ENCODE measurements at regions not wholly inside any gene's neighbourhood (a gene's known extent, or its start where the extent isn't known, plus 50 kb on each side); places are given as distances from the start of the nearest gene placed in this dataset.

DNA sequence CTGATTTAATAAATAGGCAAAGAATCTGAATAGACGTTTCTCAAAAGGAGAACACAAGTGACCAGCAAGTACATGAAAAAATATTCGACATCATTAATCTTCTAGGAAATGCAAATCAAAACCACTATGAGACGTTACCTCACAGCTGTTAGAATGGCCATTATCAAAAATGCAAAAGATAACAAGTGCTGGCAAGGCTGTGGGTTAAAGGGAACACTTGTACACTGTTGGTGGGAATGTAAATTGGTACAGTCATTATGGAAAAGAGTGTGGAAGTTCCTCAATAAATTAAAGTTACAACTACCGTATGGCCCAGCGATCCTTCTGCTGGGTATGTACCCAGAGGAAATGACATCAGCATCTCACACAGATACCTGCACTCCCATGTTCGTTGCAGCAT lies 253.9 kb upstream of the BMP2 start:
- TF ChIP-seq, protein P1, sequence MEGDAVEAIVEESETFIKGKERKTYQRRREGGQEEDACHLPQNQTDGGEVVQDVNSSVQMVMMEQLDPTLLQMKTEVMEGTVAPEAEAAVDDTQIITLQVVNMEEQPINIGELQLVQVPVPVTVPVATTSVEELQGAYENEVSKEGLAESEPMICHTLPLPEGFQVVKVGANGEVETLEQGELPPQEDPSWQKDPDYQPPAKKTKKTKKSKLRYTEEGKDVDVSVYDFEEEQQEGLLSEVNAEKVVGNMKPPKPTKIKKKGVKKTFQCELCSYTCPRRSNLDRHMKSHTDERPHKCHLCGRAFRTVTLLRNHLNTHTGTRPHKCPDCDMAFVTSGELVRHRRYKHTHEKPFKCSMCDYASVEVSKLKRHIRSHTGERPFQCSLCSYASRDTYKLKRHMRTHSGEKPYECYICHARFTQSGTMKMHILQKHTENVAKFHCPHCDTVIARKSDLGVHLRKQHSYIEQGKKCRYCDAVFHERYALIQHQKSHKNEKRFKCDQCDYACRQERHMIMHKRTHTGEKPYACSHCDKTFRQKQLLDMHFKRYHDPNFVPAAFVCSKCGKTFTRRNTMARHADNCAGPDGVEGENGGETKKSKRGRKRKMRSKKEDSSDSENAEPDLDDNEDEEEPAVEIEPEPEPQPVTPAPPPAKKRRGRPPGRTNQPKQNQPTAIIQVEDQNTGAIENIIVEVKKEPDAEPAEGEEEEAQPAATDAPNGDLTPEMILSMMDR (IDR thresholded peaks at IDR 0.05), result no peak
- TF ChIP-seq, protein P2, sequence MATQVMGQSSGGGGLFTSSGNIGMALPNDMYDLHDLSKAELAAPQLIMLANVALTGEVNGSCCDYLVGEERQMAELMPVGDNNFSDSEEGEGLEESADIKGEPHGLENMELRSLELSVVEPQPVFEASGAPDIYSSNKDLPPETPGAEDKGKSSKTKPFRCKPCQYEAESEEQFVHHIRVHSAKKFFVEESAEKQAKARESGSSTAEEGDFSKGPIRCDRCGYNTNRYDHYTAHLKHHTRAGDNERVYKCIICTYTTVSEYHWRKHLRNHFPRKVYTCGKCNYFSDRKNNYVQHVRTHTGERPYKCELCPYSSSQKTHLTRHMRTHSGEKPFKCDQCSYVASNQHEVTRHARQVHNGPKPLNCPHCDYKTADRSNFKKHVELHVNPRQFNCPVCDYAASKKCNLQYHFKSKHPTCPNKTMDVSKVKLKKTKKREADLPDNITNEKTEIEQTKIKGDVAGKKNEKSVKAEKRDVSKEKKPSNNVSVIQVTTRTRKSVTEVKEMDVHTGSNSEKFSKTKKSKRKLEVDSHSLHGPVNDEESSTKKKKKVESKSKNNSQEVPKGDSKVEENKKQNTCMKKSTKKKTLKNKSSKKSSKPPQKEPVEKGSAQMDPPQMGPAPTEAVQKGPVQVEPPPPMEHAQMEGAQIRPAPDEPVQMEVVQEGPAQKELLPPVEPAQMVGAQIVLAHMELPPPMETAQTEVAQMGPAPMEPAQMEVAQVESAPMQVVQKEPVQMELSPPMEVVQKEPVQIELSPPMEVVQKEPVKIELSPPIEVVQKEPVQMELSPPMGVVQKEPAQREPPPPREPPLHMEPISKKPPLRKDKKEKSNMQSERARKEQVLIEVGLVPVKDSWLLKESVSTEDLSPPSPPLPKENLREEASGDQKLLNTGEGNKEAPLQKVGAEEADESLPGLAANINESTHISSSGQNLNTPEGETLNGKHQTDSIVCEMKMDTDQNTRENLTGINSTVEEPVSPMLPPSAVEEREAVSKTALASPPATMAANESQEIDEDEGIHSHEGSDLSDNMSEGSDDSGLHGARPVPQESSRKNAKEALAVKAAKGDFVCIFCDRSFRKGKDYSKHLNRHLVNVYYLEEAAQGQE (IDR thresholded peaks at IDR 0.05; ENCODE audit: insufficient read depth in 1 of 2, low read depth in 2 of 2, low read length in 1 of 2), result no peak
- TF ChIP-seq POLR2AphosphoS5 (IDR thresholded peaks at IDR 0.05; ENCODE audit: low read depth, low read length) (no peak), SIN3A (IDR thresholded peaks at IDR 0.05; ENCODE audit: borderline replicate concordance, insufficient read depth, low read depth, low read length) (no peak), TCF7L2 (IDR thresholded peaks at IDR 0.05; ENCODE audit: low read depth, low read length) (no peak)
